Activated CD4-positive, alpha-beta T cell treated with anti-CD3 and anti-CD28 coated beads, Interleukin-10, Interleukin-2, amounts not matched to agents 100 ng/mL and 50 ng/mL, durations not matched to agents 16 hours and 8 hours (primary cell): ENCODE measurements at regions not wholly inside any gene's neighbourhood (a gene's known extent, or its start where the extent isn't known, plus 50 kb on each side); places are given as distances from the start of the nearest gene placed in this dataset.

Source experiments
- DNase-seq: peaks from one replicate; pipeline ENCODE4 v3.0.0-alpha.2; 2020

- no peak for DNase-seq
Observed at GRCh38 chr3:106365061-106365691, 496.4 kb upstream of the CBLB start.

GRCh38 chr3:106366352-106366751, 497.5 kb upstream of the CBLB start:
- no peak for DNase-seq

GRCh38 chr3:106367496-106367895, 498.7 kb upstream of the CBLB start:
- no peak for DNase-seq

GRCh38 chr3:106371221-106371970, 502.6 kb upstream of the CBLB start:
- no peak for DNase-seq

- DNase-seq: no peak
Observed at GRCh38 chr3:106371971-106372805, 503.4 kb upstream of the CBLB start.

- DNase-seq: no peak
Observed at GRCh38 chr3:106372806-106373190, 504.0 kb upstream of the CBLB start.

GRCh38 chr3:106376016-106376570, 507.3 kb upstream of the CBLB start:
- no peak for DNase-seq

GRCh38 chr3:106379251-106379750, 510.5 kb upstream of the CBLB start:
- DNase-seq: no peak

GRCh38 chr3:106380232-106380631, 511.4 kb upstream of the CBLB start:
- no peak for DNase-seq

- no peak for DNase-seq
Observed at GRCh38 chr3:106381286-106381938, 512.6 kb upstream of the CBLB start.

- no peak for DNase-seq
Observed at GRCh38 chr3:106381939-106382335, 513.1 kb upstream of the CBLB start.

- DNase-seq: no peak
Observed at GRCh38 chr3:106386050-106386449, 517.2 kb upstream of the CBLB start.

GRCh38 chr3:106392915-106393314, 524.1 kb upstream of the CBLB start:
- DNase-seq: no peak

- no peak for DNase-seq
Observed at GRCh38 chr3:106397006-106397405, 528.2 kb upstream of the CBLB start.

GRCh38 chr3:106398891-106399600, 530.2 kb upstream of the CBLB start:
- DNase-seq: no peak

GRCh38 chr3:106399761-106400160, 530.9 kb upstream of the CBLB start:
- no peak for DNase-seq

GRCh38 chr3:106401666-106402490, 533.1 kb upstream of the CBLB start:
- DNase-seq: no peak

- no peak for DNase-seq
Observed at GRCh38 chr3:106403371-106404145, 534.7 kb upstream of the CBLB start.

- no peak for DNase-seq
Observed at GRCh38 chr3:106413683-106414082, 544.9 kb upstream of the CBLB start.

GRCh38 chr3:106420628-106421027, 551.8 kb upstream of the CBLB start:
- no peak for DNase-seq
